Fibroblast of peridontal ligament (primary cell): ENCODE measurements at regions not wholly inside any gene's neighbourhood (a gene's known extent, or its start where the extent isn't known, plus 50 kb on each side); places are given as distances from the start of the nearest gene placed in this dataset.

Experiments used
- DNase-seq: peaks from one replicate; pipeline ENCODE4 v3.0.0-alpha.2; 2010; ENCODE audit errors: extremely low read depth

DNA sequence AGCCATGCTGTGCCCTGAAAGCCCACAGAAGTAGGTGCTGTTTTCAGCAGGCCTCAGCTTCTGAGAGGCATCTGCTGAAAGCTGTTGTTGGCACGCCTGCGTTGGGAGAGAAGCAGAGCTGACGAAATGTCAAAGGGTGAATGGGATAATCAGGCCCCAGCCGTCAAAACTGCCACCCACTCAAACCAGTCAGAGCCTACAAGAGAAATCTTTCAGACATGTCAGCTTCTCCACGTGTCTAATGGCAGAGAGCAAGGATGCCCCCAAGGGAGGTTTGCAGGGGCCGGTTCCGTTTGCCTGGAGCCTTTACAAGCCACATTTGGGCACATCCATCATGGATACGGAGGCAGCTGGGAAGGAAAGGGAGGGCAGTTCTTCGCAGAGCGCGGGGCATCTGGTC lies 568.2 kb upstream of the EEF2KMT start:
- DNase-seq, result no peak

DNA sequence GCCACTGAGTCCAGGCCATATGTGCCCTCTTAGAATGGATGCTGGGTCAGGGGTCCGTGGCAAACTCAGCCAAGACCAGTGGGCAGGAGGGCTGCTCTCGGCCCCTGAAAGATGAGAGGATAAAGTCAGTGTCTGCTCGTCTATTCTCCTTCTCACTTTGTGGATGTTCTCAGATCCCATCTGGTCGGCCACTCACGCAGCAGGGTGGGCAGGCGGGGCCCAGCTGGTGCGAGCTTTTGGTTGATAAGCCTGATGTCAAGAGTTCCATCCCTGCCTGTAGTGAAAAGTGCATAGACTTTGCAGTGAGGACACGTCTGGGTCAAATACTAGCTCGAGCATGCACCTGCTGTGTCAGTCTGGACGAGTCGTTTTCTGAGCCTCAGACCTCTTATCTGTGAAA lies 556.2 kb upstream of the EEF2KMT start:
- DNase-seq, result no peak

DNA sequence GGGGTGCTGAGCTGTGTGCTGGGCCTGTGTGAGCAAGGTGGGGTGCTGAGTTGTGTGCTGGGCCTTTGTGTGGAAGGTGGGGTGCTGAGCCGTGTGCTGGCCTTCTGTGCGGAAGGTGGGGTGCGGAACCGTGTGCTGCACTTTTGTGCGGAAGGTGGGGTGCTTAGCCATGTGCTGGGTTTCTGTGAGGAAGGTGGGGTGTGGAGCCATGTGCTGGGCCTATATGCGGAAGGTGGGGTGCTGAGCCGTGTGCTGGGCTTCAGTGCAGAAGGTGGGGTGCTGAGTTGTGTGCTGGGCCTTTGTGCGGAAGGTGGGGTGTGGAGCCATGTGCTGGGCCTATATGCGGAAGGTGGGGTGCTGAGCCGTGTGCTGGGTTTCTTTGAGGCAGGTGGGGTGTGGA lies 555.4 kb upstream of the EEF2KMT start:
- no peak for DNase-seq

DNA sequence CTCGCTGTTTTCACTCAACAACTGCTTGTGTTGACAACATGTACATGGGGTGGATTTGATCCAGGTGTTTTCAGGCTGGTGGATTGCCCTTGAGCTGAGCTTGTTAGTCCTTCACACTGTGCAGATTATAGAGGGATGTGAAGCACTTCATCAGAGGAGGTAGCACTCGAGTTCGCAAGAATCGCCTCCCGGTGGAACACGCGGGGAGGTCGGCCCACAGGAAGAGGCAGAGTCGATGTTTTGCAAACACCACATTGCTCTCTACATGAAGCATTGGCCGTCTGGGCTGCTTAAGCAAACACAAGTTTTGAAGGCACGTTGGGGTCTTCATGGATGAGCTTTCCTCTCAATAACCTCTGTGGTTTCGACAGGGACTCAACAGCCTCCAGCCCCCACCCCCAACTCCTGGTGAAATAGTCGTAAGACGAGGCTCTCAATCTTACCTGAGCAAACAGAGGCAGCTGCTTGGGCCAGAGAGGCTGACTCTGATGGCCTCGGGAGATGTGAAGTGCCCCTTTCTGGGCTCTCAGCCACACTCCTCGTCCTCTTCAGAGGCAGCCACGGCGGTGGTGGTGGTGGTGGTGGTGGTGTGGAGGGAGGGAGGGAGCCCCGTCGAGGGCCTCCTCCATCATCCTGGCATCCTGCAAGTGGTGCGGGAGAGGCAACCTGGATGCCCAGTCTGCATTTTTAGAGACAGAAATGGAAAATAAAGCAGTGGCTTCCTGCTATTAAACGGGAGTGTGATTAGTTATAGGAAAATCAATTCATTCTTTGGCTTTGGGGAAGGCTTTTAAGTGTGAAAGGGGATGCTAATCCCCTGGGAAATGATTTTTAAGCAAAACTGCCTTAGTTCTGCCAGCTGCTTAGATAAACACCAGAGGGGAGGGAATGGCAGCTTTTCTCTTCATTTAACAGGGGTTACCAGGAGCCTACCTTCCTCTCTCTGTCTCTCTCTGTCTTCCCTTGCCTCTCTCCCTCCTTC lies 552.5 kb upstream of the EEF2KMT start:
- DNase-seq, result no peak

DNA sequence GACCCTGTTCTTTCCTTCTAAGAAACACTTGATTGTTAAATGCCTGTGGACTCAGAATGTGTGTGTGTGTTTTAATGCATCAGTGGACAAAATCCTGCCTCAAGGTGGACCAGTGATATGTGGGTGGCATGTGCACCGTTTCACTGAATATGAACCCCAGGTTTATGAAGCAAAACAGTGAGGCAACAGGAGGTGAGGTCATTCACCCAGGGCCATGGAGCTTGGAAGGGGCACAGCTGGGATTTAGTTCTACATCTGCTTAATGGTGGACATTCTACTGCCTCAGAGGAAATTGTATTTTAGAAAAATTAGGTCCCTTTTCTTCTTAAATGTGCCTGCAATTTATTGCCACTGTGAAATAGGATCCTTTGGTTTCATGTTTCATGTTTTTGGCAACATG lies 549.5 kb upstream of the EEF2KMT start:
- no peak for DNase-seq

DNA sequence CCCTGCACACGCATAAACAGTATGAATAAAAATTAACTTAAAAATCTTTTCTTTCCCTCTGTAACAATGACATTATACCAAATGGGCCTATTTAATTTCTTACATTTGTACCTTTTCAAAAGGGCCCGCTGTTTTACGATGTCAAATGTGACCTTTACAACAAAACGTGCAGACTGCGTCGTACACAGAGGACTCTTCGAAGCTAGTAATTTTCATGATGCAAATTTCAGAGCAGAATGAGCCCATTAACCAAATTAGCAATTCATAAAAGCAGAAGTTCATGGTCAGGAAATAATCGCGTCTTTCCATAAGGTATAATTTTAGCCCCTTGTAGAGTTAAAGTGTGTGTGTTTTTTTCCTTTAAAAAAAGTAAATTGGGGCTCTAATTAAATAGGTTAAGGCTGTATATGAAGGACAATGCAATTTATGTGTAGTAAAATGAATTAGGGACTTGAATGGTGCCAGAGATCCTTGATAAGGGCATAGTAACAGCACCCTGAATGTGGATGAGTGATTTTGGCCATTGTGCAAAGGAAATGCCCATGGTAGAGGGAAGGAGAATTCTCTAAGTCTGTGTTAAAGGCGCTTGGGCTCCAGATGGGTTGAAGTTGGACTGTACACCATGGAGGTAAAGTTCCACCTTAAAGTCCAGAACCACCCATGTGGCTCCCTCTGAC lies 546.4 kb upstream of the EEF2KMT start:
- DNase-seq, result no peak

DNA sequence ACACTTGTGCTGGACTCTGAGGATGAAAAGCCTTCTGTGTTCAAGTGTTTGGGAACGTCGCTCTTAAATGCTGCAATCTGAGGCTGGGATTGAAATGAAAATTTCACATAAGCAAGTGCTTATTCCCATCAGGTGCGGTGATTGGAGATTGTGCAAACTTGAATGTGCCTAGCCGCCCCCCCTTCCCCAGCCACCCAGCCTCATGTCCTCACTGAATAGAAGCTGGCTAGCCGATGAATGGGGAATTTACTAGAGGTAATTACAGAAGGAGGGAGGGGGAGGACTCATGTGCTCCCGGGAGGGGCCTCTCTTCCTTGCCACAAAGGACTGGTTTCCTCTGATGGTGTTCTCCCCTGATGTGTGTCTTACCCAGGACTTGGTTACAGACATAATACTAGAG lies 544.8 kb upstream of the EEF2KMT start:
- DNase-seq, result no peak

DNA sequence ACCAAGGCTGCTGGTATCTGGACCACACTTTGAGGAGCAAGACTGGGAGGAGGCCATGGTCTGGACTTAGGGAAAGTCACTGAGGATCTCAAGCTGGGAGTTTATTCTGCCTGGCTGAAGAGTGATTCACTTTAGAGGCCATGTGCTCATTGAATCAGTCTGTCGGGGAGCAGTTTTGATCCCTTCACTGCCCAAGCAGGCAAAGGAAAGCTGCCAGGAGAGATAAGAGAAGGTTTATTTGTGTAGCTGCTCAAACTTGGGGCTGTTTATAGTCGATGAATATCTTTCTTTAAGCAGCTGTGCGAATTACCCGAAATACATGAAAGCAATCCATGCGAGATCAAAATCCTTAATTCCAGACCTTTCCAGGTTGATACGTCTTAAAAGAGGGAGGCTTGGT lies 544.4 kb upstream of the EEF2KMT start:
- no peak for DNase-seq

DNA sequence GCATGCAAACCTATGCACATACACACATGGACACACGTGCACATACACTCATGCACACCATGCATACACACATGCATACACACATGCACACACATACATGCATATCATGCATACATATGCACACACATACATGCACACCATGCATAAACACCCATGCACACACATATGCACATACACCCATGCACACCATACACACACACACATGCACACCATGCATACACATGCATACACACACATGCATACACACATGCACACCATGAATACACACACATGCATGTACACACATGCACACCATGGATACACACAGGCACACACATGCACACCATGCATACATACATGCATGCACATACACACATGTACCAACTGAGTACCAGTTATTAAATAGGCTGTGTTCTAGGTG lies 543.3 kb upstream of the EEF2KMT start:
- DNase-seq, result no peak

DNA sequence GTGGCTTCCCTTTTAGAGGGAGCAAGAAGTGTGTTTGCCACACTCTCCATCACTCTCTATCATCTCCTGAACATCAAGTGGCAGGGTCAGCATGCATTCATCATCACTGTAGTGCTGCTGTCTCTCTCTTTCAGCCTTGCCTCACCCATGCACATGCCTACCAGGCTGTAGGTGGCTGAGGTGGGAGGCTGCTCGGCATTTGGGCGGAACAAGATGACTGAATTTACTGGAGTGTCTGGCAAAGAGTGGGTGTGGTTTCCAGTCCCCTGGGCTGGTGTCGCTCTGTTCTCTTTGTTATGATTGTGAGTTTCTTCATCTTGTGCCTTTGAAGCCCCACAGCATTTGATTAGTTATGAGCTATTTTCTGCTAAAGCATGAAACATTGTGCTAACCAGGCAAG lies 541.9 kb upstream of the EEF2KMT start:
- no peak for DNase-seq

DNA sequence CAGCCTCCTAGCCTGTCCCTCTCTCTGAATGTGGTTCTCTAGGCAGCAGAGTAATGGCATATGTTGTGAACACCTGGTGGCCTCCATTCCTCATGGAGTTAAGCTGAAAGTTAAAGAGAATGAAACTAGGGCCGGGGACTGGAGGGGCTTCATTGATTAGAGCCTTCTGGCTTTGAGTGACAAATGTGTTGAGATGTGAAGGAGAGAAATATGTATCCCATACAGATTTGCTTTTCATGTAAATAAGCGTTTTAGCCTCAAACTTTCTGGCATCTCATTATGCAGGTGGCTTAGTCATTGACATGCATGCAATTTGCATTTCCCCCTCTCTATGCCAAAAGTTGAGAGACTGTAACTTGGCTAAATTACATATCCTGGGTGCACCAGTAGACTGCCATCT lies 537.7 kb upstream of the EEF2KMT start:
- no peak for DNase-seq

DNA sequence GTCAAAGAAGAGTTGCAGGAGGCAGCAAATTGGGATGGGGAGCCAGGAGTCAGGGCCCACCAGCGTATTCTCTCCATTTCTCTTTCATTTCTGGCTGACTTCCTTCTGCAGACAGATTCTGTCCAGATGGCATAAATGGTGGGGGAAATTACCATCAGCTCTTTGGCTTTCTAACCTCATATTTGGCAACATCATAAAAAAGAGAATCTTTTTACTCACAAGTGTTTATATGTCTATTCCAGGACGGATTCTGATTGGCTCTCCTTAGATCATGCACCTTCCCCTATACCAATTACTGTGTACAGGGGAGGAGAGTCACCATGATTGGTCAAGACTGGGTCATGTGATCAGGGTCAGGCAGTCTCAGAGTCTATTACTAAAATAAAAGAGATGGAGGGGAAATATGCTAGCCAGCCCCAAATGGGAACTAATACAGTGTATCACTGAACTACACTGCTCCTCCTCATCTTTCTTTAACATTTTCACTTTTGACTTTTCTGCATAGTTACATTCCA lies 537.1 kb upstream of the EEF2KMT start:
- DNase-seq, result no peak

DNA sequence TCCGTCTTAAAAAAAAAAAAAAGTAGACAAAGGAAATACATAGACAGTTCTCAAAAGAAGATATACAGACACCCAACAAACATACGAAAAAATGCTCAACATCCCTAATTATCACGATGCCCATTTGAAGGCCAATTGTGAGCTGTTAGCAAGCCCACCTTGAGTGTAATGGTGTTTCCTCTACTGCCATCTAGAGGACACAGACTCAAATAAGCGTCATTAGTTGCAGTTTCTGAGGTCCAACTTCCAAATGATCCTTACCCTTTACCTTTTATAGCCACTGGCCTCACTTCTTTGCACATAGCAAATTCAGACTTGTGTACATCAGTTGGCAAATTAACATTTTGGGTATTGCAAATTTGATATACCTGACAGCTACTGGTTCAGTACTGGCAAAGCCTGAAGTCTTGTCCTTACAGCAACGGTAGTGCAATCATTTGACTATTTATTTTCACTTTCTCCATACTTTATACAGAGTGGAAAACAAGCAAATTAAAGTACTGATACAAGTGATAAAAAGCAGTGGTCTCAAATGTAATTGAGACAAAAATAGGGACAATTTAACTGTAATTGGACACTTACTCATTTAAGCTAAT lies 536.3 kb upstream of the EEF2KMT start:
- DNase-seq, result no peak

DNA sequence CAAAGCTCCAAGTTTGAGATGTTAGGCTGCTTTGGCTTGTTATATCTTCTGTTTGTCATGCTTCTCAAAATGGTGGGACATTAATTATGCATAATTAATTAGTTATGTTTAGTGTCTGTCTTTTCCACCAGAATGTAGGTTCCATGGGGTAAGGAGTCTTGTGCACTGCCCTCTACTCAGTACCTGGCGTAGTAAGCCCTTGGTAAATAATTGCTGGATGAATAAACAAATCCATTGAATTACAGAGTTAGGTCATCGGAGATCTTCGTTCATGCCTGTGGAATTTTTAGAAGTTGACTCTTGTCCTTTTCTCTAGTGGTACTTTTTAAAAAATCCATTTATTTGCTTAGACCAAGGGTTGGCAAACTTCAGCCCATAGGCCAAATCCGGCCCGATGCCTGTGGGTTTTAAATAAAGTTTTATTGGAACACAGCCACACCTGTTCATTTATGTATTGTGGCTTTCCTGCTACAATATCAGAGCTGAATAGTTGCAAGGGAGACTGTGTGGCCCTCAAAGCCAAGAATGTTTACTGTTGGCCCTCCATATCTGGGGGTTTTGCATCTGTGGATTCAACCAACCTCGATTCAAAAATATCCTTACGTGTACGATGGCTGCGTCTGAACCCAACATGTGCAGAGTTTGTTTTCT lies 524.8 kb upstream of the EEF2KMT start:
- DNase-seq, result no peak

DNA sequence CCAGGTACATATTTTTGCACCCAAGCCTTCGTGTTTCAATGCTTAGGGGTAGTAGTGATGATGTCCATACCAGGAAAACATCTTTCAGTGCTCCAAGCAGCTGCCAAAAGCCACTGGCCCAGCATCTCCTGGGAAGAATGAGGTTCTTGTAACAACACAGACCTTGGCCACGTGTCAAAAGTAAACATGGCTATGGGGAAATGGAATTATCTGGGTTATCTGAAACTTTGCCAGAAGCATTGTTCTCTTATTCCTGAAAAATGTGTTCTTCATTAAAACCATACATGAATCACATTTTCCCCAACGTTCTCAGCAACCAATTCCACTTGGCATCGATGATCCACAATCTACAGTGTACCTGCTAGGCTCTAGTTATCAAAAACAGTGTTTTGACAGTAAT lies 524.2 kb upstream of the EEF2KMT start:
- DNase-seq, result no peak

DNA sequence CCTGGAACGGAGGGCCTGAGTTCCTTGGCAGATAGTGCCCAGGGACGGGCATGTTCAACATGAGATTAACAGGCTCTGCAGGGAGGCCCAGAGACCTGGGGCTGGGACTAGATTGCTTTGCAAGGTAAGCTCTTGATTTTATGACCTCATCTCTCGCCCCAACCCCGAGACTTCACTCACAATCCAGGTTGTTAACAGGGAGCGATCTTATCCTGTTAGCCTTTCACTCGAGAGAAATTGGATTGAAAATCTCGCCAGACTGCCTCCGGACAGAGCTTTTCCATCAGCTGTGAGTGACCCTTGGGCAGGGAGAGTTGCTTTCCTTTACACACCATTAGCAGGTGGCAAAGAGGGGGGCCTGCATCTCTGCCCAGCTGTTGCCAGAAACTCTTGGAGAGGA lies 521.7 kb upstream of the EEF2KMT start:
- no peak for DNase-seq

DNA sequence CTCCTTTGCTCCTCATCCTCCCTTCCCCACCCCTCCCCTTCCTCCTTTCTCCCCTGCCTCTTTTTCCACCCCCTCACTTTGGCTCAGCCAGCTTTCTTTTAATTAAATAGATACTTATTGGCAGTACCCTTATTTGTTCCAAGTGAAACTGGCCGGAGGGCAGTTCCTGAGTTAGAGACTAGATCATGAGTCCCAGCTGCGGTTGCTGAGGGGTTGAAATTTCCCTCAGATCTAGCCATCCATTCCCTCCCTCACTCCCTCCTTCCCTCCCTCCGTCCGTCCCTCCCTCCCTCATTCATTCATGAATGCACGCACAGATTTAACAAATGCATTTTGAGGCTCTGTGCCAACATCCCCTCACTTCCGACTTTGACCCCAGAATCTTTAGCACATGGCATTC lies 519.2 kb upstream of the EEF2KMT start:
- no peak for DNase-seq

DNA sequence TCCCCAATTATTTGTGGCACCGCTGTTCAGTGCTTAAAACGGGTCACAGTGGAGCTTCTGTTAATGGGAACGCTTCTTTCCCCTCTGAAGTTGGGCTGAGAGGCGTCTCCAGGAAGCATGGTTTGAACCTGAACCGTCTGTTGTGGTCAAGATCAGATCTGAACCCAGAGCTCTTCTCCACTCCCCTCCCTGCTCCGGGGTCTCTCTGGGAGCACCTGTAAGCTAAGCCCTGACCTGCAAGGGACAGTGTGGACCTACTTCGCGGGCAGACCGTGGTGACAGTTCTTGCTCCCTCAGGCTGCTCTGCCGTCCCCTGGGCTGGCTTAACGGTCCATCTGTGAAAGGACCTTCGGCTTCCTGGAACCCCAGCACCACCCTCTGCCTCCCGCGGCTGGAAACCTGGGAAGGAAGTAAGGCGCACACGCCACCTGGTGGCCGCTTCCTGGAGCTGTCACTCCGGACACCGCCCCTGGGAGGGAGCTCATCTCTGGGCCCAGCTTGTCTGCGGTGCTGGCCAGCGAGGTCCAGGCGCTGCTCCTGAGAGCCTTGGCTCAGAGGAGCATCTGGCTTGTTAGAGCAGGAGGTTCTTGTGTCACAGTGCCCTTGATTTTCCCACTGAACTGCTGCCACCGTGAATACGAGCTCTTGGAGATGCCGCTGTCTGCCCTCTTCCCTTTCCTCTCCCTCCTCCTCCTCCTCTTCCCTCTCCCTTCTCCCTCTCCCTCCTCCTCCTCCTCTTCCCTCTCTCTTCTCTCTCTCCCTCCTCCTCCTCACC lies 518.5 kb upstream of the EEF2KMT start:
- no peak for DNase-seq

DNA sequence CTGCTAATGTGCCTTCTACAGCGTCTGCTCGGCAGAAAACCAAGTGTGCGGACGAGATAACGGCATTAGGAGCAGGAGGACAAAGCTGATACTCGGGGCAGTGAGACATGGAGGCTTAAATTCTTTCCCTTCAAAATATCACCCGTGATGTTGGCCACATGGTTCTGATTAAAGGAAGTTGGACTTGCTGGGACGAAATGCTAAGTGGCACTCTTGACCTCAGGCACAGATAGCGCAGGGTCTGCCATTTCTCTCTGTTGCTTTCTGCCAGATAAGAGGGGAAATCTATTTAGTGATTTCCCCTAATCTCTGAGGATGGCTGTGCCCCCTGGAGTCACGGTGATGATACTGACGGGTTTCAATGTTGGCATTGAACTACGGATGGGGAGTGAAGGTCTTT lies 509.6 kb upstream of the EEF2KMT start:
- no peak for DNase-seq

DNA sequence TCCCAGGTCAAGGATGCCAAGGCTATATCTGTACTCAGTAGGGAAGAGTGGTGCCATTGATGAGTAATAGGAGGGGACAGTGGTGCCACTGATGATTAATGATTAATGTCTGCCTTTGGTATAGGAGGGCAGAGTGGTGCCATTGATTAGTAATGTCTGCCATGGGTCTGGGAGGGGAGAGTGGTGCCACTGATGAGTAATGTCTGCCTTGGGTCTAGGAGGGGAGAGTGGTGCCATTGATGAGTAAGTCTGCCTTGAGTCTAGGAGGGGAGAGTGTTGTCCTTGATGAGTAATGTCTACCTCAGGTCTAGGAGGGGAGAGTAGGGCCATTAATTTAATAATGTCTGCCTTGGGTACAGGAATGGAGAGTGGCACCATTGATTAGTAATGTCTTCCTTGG lies 507.8 kb upstream of the EEF2KMT start:
- DNase-seq, result no peak

DNA sequence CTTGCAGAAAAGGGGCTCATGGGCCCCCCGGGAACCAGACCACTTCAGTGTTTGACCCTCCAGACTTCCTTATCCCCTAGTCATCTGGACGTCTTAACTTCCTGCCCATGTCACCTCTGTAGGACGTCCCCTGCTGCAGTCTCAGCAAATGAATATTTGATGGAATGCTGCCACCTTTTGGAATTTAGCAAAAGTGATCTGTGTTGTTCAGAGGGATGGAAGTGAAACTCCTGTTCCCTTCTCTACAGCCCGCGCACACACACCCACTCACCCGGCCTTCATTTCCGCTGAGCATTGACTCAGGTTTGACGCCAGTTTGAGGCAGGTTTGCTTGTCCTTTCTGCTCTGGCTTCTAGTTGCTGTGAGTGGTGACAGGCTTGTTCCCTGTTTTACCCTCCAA lies 507.2 kb upstream of the EEF2KMT start:
- DNase-seq, result no peak
